SK-N-SH (cell line): ENCODE measurements at regions not wholly inside any gene's neighbourhood (a gene's known extent, or its start where the extent isn't known, plus 50 kb on each side); places are given as distances from the start of the nearest gene placed in this dataset.

ENCODE experiments used
- CTCF ChIA-PET: fragments of 300-600, 350-600 bp; formaldehyde crosslinking; extraction: SDS; loops from one replicate; lab custom pipeline; 2021; lab: Yijun Ruan, JAX
- POLR2A ChIA-PET: fragments of 350-600 bp; sonication (Branson Sonifier 250); formaldehyde crosslinking; extraction: SDS; loops from one replicate; lab custom pipeline; 2020; ENCODE audit warnings: antibody characterized with exemption, inconsistent platforms; lab: Yijun Ruan, JAX
- DNase-seq: peaks from one replicate; pipeline ENCODE4 v3.0.0; 2012
- H2AFZ ChIP-seq: fragments of 200-600 bp; sonication (generic); 2 replicates; pipeline ENCODE4 v1.8.1; 2016; ENCODE audit warnings: antibody characterized with exemption, mild to moderate bottlenecking, low read depth
- H3F3A ChIP-seq: fragments of 200-600 bp; sonication (generic); replicated peaks from 2 replicates; pipeline ENCODE3; 2016; ENCODE audit warnings: antibody characterized with exemption, mild to moderate bottlenecking; ENCODE audit not compliant: insufficient read depth
- H3K27ac ChIP-seq, 2 experiments: fragments of 200-500 bp in 1 of 2; fragments of 200-600 bp in 1 of 2; sonication (Bioruptor generic) in 1 of 2; sonication (generic), shearing (Covaris generic) in 1 of 2; 2 replicates each; pipeline versions ENCODE4 v1.5.1 to v1.6.1; 2014 to 2016; ENCODE audit warnings: low read depth in 2 of 2, inconsistent platforms in 1 of 2, low read length in 1 of 2, mild to moderate bottlenecking in 1 of 2, mixed read lengths in 1 of 2
- H3K27me3 ChIP-seq: fragments of 200-600 bp; sonication (generic), shearing (Covaris generic); 2 replicates; pipeline ENCODE4 v1.6.1; 2016; ENCODE audit warnings: mixed run types; ENCODE audit not compliant: insufficient read depth
- H3K36me3 ChIP-seq, 2 experiments: fragments of 200-500 bp in 1 of 2; fragments of 200-600 bp in 1 of 2; sonication (Bioruptor generic) in 1 of 2; sonication (generic) in 1 of 2; replicated peaks in 1 of 2; 2 replicates each; pipeline versions ENCODE3 to v1.5.1; 2014 to 2016; ENCODE audit warnings: low read length in 1 of 2, mild to moderate bottlenecking in 1 of 2; ENCODE audit not compliant: insufficient read depth in 2 of 2, control insufficient read depth in 1 of 2
- H3K4me1 ChIP-seq, 2 experiments: fragments of 200-500 bp in 1 of 2; fragments of 200-600 bp in 1 of 2; sonication (Bioruptor generic) in 1 of 2; sonication (generic), shearing (Covaris generic) in 1 of 2; 2 replicates each; pipeline versions ENCODE4 v1.5.1 to v1.6.1; 2014 to 2016; ENCODE audit warnings: low read depth in 1 of 2, low read length in 1 of 2, mixed run types in 1 of 2; ENCODE audit not compliant: insufficient read depth in 2 of 2, control insufficient read depth in 1 of 2
- H3K4me2 ChIP-seq: fragments of 200-600 bp; sonication (generic), shearing (Covaris generic); 2 replicates; pipeline ENCODE4 v1.6.1; 2017; ENCODE audit warnings: mixed run types
- H3K4me3 ChIP-seq, 2 experiments: fragments of 200-500 bp in 1 of 2; fragments of 200-600 bp in 1 of 2; sonication (Bioruptor generic) in 1 of 2; sonication (generic), shearing (Covaris generic) in 1 of 2; 2 replicates each; pipeline versions ENCODE4 v1.5.1 to v1.8.1; 2014 to 2016; ENCODE audit warnings: low read depth in 2 of 2, inconsistent platforms in 1 of 2, low read length in 1 of 2, mild to moderate bottlenecking in 1 of 2, mixed read lengths in 1 of 2, moderate library complexity in 1 of 2
- H3K79me2 ChIP-seq: fragments of 200-600 bp; sonication (generic); 2 replicates; pipeline ENCODE4 v1.8.1; 2017; ENCODE audit warnings: mild to moderate bottlenecking; ENCODE audit not compliant: insufficient read depth
- H3K9ac ChIP-seq: fragments of 200-600 bp; sonication (generic); 2 replicates; pipeline ENCODE4 v1.6.1; 2017; ENCODE audit warnings: mixed run types
- H3K9me2 ChIP-seq: fragments of 200-600 bp; sonication (generic); 2 replicates; pipeline ENCODE4 v1.6.1; 2017; ENCODE audit warnings: mixed run types
- H3K9me3 ChIP-seq: fragments of 200-600 bp; sonication (generic); 2 replicates; pipeline ENCODE4 v1.6.1; 2017; ENCODE audit warnings: mixed run types, mild to moderate bottlenecking, moderate library complexity
- H4K20me1 ChIP-seq: fragments of 200-600 bp; sonication (generic); 2 replicates; pipeline ENCODE4 v1.6.1; 2017; ENCODE audit warnings: mild to moderate bottlenecking, mixed run types; ENCODE audit not compliant: insufficient read depth
- EZH2phosphoT487 ChIP-seq: fragments of 200-600 bp; sonication (generic); IDR thresholded peaks from 2 replicates; pipeline ENCODE4 v1.6.1; 2017; ENCODE audit warnings: low read depth, mixed run types, mild to moderate bottlenecking, antibody characterized with exemption, moderate library complexity, borderline replicate concordance
- FOSL2 ChIP-seq: IDR thresholded peaks from 2 replicates; pipeline ENCODE4 v1.4.0; 2012; ENCODE audit warnings: low read depth, mild to moderate bottlenecking, moderate library complexity, borderline replicate concordance
- FOXJ3 ChIP-seq: sonication (generic); formaldehyde crosslinking; IDR thresholded peaks from 2 replicates; pipeline ENCODE4 v1.5.1; 2020; ENCODE audit warnings: mild to moderate bottlenecking, missing genetic modification reagents
- FOXM1 ChIP-seq: IDR thresholded peaks from 2 replicates; pipeline ENCODE4 v1.4.0; 2012; ENCODE audit warnings: low read depth, mild to moderate bottlenecking
- GATA2 ChIP-seq: sonication (generic); formaldehyde crosslinking; IDR thresholded peaks from 2 replicates; pipeline ENCODE4 v1.5.0; 2020; ENCODE audit warnings: mild to moderate bottlenecking, missing genetic modification reagents
- NFIC ChIP-seq: IDR thresholded peaks from 2 replicates; pipeline ENCODE4 v1.4.0; 2012; ENCODE audit warnings: borderline replicate concordance
- NRF1 ChIP-seq: IDR thresholded peaks from 2 replicates; pipeline ENCODE4 v1.6.1; 2012; ENCODE audit warnings: low read depth, mild to moderate bottlenecking, low read length
- POLR2AphosphoS5 ChIP-seq: IDR thresholded peaks from 2 replicates; pipeline ENCODE4 v1.6.1; 2012; ENCODE audit warnings: low read depth, low read length
- RAD21 ChIP-seq: IDR thresholded peaks from 2 replicates; pipeline ENCODE4 v1.6.1; 2012; ENCODE audit warnings: mild to moderate bottlenecking, low read length
- RCOR1 ChIP-seq: fragments of 150-350 bp; IDR thresholded peaks from 2 replicates; pipeline ENCODE4 v1.6.1; 2017; ENCODE audit warnings: antibody characterized with exemption, low read length
- RFX5 ChIP-seq: IDR thresholded peaks from 2 replicates; pipeline ENCODE4 v1.6.1; 2012; ENCODE audit warnings: mild to moderate bottlenecking, improper control_type of control experiment, low read length
- RXRA ChIP-seq: IDR thresholded peaks from 2 replicates; pipeline ENCODE4 v1.4.0; 2012; ENCODE audit warnings: low read depth, mild to moderate bottlenecking, borderline replicate concordance
- SMC3 ChIP-seq: IDR thresholded peaks from 2 replicates; pipeline ENCODE4 v1.6.1; 2012; ENCODE audit warnings: low read depth, low read length, improper control_type of control experiment
- TEAD4 ChIP-seq: IDR thresholded peaks from 2 replicates; pipeline ENCODE4 v1.4.0; 2012; ENCODE audit warnings: mild to moderate bottlenecking, borderline replicate concordance; ENCODE audit not compliant: insufficient read depth
- WGBS: methylation state at CpG from one replicate; pipeline ENCODE4 v1.1.6; 2017; ENCODE audit warnings: low lambda C conversion rate; 5-methylcytosine and 5-hydroxymethylcytosine counted together

GRCh38 chr6:74060354-74060753, 364.4 kb downstream of the CD109 start:
- H3K4me1 ChIP-seq = no peaks in the 10 kb centered on the region
- H3K79me2 ChIP-seq = no peaks in the 10 kb centered on the region
- TF ChIP-seq SMC3 (no peak), POLR2AphosphoS5 (no peak), RCOR1 (no peak), RAD21 (no peak), GATA2 (no peak), FOSL2 (no peak), TEAD4 (no peak), NFIC (no peak)
- H2AFZ ChIP-seq = no peak overlapping the region
- no peaks in the 10 kb centered on the region; the same call in 1 of the 2 replicates for H3K27me3 ChIP-seq
- H3F3A ChIP-seq = no peaks in the 10 kb centered on the region
- H3K27ac ChIP-seq = no peak overlapping the region
- no peak overlapping the region for H3K9ac ChIP-seq
- no peak for DNase-seq
- no peak overlapping the region for H3K4me3 ChIP-seq
- H3K9me2 ChIP-seq = 0 out of 2 replicates have a peak, but pooled peaks cover 3% of the 10 kb centered on the region
- POLR2A ChIA-PET = no interaction called here
- H4K20me1 ChIP-seq = no peaks in the 10 kb centered on the region
- CTCF ChIA-PET = interaction anchor here (2.3 kb wide), 1 partner anchor 31 kb away, joined by 7 read pairs; no protein-coding TSS in a partner anchor
- WGBS = 7% methylated on average over 2 of the region's 2 CpGs
- H3K9me3 ChIP-seq = 0 out of 2 replicates have a peak, but pooled peaks cover 7% of the 10 kb centered on the region
- no peak overlapping the region for H3K4me2 ChIP-seq
- no peaks in the 10 kb centered on the region for H3K36me3 ChIP-seq

- 4% methylated on average over 2 of the region's 2 CpGs for WGBS
- no peak overlapping the region for H3K27ac ChIP-seq
- H3K27me3 ChIP-seq = no peaks in the 10 kb centered on the region; the same call in 1 of the 2 replicates
- no peak overlapping the region for H3K4me2 ChIP-seq
- CTCF ChIA-PET = interaction anchor here (2.3 kb wide), 1 partner anchor 33 kb away, joined by 7 read pairs; no protein-coding TSS in a partner anchor
- 0 out of 2 replicates have a peak, but pooled peaks cover 3% of the 10 kb centered on the region for H3K9me2 ChIP-seq
- POLR2A ChIA-PET = no interaction called here
- H3K79me2 ChIP-seq = no peaks in the 10 kb centered on the region
- no peaks in the 10 kb centered on the region for H3K36me3 ChIP-seq
- H3K4me1 ChIP-seq = no peaks in the 10 kb centered on the region
- no peaks in the 10 kb centered on the region for H4K20me1 ChIP-seq
- no peaks in the 10 kb centered on the region for H3F3A ChIP-seq
- H3K4me3 ChIP-seq = no peak overlapping the region
- H2AFZ ChIP-seq = no peak overlapping the region; the same call in 1 of the 2 replicates
- TF ChIP-seq RXRA (no peak), RCOR1 (no peak), FOXM1 (no peak)
- 0 out of 2 replicates have a peak, but pooled peaks cover 7% of the 10 kb centered on the region for H3K9me3 ChIP-seq
- no peak overlapping the region for H3K9ac ChIP-seq
- DNase-seq = no peak
Observed at GRCh38 chr6:74058606-74059005, 362.6 kb downstream of the CD109 start.

- Histone ChIP-seq H3K9ac (no peak overlapping the region), H3K4me1 (no peaks in the 10 kb centered on the region), H3K27ac (no peak overlapping the region), H3K4me2 (no peak overlapping the region), H3K9me2 (0 out of 2 replicates have a peak, but pooled peaks cover 3% of the 10 kb centered on the region), H3K9me3 (0 out of 2 replicates have a peak, but pooled peaks cover 7% of the 10 kb centered on the region), H3K4me3 (no peak overlapping the region), H3K27me3 (no peaks in the 10 kb centered on the region; the same call in 1 of the 2 replicates), H3K79me2 (no peaks in the 10 kb centered on the region)
- CTCF ChIA-PET = interaction anchor here (1.1 kb wide), 1 partner anchor 11 kb away, joined by 3 read pairs; no protein-coding TSS in a partner anchor
- DNase-seq = no peak
- POLR2A ChIA-PET = no interaction called here
- TF ChIP-seq RFX5 (no peak), EZH2phosphoT487 (no peak), FOXJ3 (CRISPR knock-in tag) (no peak), NRF1 (no peak)
- TF ChIP-seq, all 33 proteins: peak for 0
- Histone ChIP-seq H2AFZ (no peak overlapping the region), H4K20me1 (no peaks in the 10 kb centered on the region), H3F3A (no peaks in the 10 kb centered on the region), H3K36me3 (no peaks in the 10 kb centered on the region)
- WGBS = 5% methylated on average over 2 of the region's 2 CpGs
Observed at GRCh38 chr6:74057326-74057725, 361.3 kb downstream of the CD109 start.
